ENCODE measurements at regions not wholly inside any gene's neighbourhood (a gene's known extent, or its start where the extent isn't known, plus 50 kb on each side); places are given as distances from the start of the nearest gene placed in this dataset.
A peak's percentile ranks its signal among the peaks of the same experiment; 100 is the strongest.

DNA sequence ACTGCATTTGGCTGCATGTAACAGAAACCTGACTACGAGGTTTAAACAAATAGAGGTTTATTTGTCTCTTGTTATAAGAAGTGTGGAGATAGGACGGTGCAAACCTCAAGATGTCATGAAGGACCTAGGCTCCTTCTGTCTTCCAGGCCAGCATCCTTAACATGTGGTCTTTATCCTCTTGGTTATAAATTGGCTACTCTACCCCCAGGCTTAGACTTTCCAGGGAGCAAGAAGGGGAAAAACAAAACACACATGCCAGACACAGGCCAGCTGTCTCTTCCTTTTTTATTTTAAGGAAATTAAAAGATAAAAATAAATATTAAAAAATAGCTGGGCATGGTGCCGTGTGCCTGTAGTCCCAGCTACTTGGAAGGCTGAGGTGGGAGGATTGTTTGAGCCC is 51.3 kb upstream of the PRELP start:
- no peak overlapping the region for H3K4me3 ChIP-seq
- TF ChIP-seq, protein P1, sequence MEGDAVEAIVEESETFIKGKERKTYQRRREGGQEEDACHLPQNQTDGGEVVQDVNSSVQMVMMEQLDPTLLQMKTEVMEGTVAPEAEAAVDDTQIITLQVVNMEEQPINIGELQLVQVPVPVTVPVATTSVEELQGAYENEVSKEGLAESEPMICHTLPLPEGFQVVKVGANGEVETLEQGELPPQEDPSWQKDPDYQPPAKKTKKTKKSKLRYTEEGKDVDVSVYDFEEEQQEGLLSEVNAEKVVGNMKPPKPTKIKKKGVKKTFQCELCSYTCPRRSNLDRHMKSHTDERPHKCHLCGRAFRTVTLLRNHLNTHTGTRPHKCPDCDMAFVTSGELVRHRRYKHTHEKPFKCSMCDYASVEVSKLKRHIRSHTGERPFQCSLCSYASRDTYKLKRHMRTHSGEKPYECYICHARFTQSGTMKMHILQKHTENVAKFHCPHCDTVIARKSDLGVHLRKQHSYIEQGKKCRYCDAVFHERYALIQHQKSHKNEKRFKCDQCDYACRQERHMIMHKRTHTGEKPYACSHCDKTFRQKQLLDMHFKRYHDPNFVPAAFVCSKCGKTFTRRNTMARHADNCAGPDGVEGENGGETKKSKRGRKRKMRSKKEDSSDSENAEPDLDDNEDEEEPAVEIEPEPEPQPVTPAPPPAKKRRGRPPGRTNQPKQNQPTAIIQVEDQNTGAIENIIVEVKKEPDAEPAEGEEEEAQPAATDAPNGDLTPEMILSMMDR (IDR thresholded peaks at IDR 0.05) = no peak
- no peak for TF ChIP-seq POLR2A (IDR thresholded peaks at IDR 0.05)
- ATAC-seq (peak in 1 of 4 donors; percentile 36), DNase-seq (no peak)
- intact Hi-C loops (cut with DNase I) = no loop called here
- peaks cover 0 to 22% (median 0%) of the 10 kb centered on the region in 12 donors for H3K4me1 ChIP-seq
- H3K36me3 ChIP-seq = no peaks in the 10 kb centered on the region
- peak overlapping the region in 4 of 12 donors; percentile 13 to 26 (median 16) for H3K27ac ChIP-seq
- WGBS, 4 donors = 77 to 84% (median 78%) methylated on average over 3 of the region's 3 CpGs
- H3K27me3 ChIP-seq = peaks cover 0 to 5% (median 0%) of the 10 kb centered on the region in 9 donors
- no peaks in the 10 kb centered on the region for H3K9me3 ChIP-seq

GRCh38 chr1:203424861-203425662 is 50.5 kb upstream of the PRELP start:
- TF ChIP-seq POLR2A (IDR thresholded peaks at IDR 0.05) = no peak
- TF ChIP-seq, protein P1 (IDR thresholded peaks at IDR 0.05) = no peak
- H3K4me3 ChIP-seq = no peak overlapping the region
- no peaks in the 10 kb centered on the region for H3K36me3 ChIP-seq
- H3K27me3 ChIP-seq = peaks cover 0 to 5% (median 0%) of the 10 kb centered on the region in 9 donors
- intact Hi-C loops (cut with DNase I) = no loop called here
- DNase-seq (no peak), ATAC-seq (peak in 1 of 4 donors; percentile 20)
- peak overlapping the region in 4 of 12 donors; percentile 13 to 26 (median 22) for H3K27ac ChIP-seq
- 59 to 70% (median 66%) methylated on average over 4 of the region's 4 CpGs for WGBS, 4 donors
- H3K9me3 ChIP-seq = no peaks in the 10 kb centered on the region
- peaks cover 0 to 22% (median 0%) of the 10 kb centered on the region in 12 donors for H3K4me1 ChIP-seq

DNA sequence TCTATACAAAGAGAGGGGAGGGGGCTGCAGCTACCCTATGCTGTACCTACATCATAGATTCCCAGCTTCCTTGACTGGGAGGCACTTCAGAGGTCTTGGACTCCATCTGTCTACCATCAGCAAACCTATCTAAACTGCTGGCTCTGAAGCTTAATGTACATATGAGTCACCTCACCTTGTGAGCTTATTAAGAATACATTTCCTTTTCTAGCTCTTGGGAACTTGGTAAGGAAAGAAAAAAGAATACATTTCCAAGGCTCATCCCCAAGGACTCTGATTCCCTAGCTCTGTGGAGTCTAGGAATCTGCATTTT is 50.0 kb upstream of the PRELP start:
- no peak for TF ChIP-seq POLR2A (IDR thresholded peaks at IDR 0.05)
- TF ChIP-seq, protein P1 (IDR thresholded peaks at IDR 0.05) = no peak
- no peak overlapping the region for H3K4me3 ChIP-seq
- peaks cover 0 to 5% (median 0%) of the 10 kb centered on the region in 9 donors for H3K27me3 ChIP-seq
- H3K27ac ChIP-seq = peak overlapping the region in 1 of 12 donors; percentile 13
- H3K4me1 ChIP-seq = peaks cover 0 to 22% (median 0%) of the 10 kb centered on the region in 12 donors
- no peaks in the 10 kb centered on the region for H3K36me3 ChIP-seq
- no peak for DNase-seq
- intact Hi-C loops (cut with DNase I) = no loop called here
- no peak for ATAC-seq
- H3K9me3 ChIP-seq = no peaks in the 10 kb centered on the region
